ENCODE measurements at regions not wholly inside any gene's neighbourhood (a gene's known extent, or its start where the extent isn't known, plus 50 kb on each side); places are given as distances from the start of the nearest gene placed in this dataset.
"Not testable (repeated sequence)": the region's sequence is repeated elsewhere in the genome, so short reads cannot be mapped to it uniquely, and the experiment has no call there.

- Histone ChIP-seq H3K4me3 (ENCODE audit: low read length) (no peak overlapping the region), H3K27me3 (ENCODE audit: control insufficient read depth, insufficient read depth, low read length) (no peaks in the 10 kb centered on the region), H3K4me1 (ENCODE audit: control insufficient read depth, insufficient read depth, low read length) (no peaks in the 10 kb centered on the region), H3K27ac (ENCODE audit: low read length) (no peak overlapping the region), H3K36me3 (ENCODE audit: control insufficient read depth, insufficient read depth, low read length) (no peaks in the 10 kb centered on the region), H3K9me3 (ENCODE audit: control insufficient read depth, insufficient read depth, low read length) (no peaks in the 10 kb centered on the region)
- no peak for DNase-seq (ENCODE audit: low read depth, low spot score)
- WGBS (ENCODE audit: insufficient coverage, insufficient read length): no CpG with 5 or more reads among the region's 16 CpGs
These were observed 81.8 kb downstream of the CPZ start for GRCh38 chr4:8674311-8674885.

GRCh38 chr4:8673106-8673505 is 80.5 kb downstream of the CPZ start:
- not testable (repeated sequence) for H3K9me3 ChIP-seq (ENCODE audit: control insufficient read depth, insufficient read depth, low read length); DNase-seq (ENCODE audit: low read depth, low spot score); H3K27ac ChIP-seq (ENCODE audit: low read length); H3K36me3 ChIP-seq (ENCODE audit: control insufficient read depth, insufficient read depth, low read length); H3K4me3 ChIP-seq (ENCODE audit: low read length); H3K27me3 ChIP-seq (ENCODE audit: control insufficient read depth, insufficient read depth, low read length); H3K4me1 ChIP-seq (ENCODE audit: control insufficient read depth, insufficient read depth, low read length)
- no CpG with 5 or more reads among the region's 5 CpGs for WGBS (ENCODE audit: insufficient coverage, insufficient read length)

- Histone ChIP-seq H3K9me3 (ENCODE audit: control insufficient read depth, insufficient read depth, low read length) (no peaks in the 10 kb centered on the region), H3K36me3 (ENCODE audit: control insufficient read depth, insufficient read depth, low read length) (no peaks in the 10 kb centered on the region), H3K4me1 (ENCODE audit: control insufficient read depth, insufficient read depth, low read length) (no peaks in the 10 kb centered on the region), H3K27me3 (ENCODE audit: control insufficient read depth, insufficient read depth, low read length) (no peaks in the 10 kb centered on the region), H3K4me3 (ENCODE audit: low read length) (no peak overlapping the region), H3K27ac (ENCODE audit: low read length) (no peak overlapping the region)
- WGBS (ENCODE audit: insufficient coverage, insufficient read length): no CpG with 5 or more reads among the region's 9 CpGs
- no peak for DNase-seq (ENCODE audit: low read depth, low spot score)
These were observed 79.9 kb downstream of the CPZ start for GRCh38 chr4:8672486-8672885.

- Histone ChIP-seq H3K36me3 (ENCODE audit: control insufficient read depth, insufficient read depth, low read length) (no peaks in the 10 kb centered on the region), H3K4me1 (ENCODE audit: control insufficient read depth, insufficient read depth, low read length) (no peaks in the 10 kb centered on the region), H3K27ac (ENCODE audit: low read length) (no peak overlapping the region), H3K27me3 (ENCODE audit: control insufficient read depth, insufficient read depth, low read length) (no peaks in the 10 kb centered on the region), H3K4me3 (ENCODE audit: low read length) (no peak overlapping the region), H3K9me3 (ENCODE audit: control insufficient read depth, insufficient read depth, low read length) (no peaks in the 10 kb centered on the region)
- no CpG with 5 or more reads among the region's 10 CpGs for WGBS (ENCODE audit: insufficient coverage, insufficient read length)
- DNase-seq (ENCODE audit: low read depth, low spot score): no peak
These were observed 79.2 kb downstream of the CPZ start for GRCh38 chr4:8671712-8672290.
